ENCODE measurements at regions not wholly inside any gene's neighbourhood (a gene's known extent, or its start where the extent isn't known, plus 50 kb on each side); places are given as distances from the start of the nearest gene placed in this dataset.

DNA sequence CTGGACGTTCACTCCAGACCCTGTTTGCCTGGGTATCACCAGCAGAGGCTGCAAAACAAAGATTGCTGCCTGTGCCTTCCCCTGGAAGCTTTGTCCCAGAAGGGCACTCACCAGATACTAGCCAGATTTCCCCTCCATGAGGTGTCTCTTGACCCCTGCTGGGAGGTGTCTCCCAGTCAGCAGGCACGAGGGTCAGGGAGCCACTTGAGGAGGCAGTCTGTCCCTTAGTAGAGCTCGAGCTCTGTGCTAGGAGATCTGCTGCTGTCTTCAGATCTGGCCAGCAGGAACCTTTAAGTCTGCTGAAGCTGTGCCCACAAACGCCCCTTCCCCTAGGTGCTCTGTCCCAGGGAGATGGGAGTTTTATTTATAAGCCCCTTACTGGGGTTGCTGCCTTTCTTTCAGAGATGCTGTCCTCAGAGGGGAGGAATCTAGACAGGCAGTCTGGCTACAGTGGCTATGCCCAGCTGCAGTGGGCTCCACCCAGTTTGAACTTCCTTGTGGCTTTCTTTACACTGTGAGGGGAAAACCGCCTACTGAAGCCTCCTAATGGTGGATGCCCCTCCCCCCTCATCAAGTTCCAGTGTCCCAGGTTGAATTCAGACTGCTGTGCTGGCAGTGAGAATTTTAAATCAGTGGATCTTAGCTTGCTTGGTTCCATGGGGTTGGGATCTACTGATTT lies 253.9 kb downstream of the SPATA31D1 start:
- TF ChIP-seq, protein P1, sequence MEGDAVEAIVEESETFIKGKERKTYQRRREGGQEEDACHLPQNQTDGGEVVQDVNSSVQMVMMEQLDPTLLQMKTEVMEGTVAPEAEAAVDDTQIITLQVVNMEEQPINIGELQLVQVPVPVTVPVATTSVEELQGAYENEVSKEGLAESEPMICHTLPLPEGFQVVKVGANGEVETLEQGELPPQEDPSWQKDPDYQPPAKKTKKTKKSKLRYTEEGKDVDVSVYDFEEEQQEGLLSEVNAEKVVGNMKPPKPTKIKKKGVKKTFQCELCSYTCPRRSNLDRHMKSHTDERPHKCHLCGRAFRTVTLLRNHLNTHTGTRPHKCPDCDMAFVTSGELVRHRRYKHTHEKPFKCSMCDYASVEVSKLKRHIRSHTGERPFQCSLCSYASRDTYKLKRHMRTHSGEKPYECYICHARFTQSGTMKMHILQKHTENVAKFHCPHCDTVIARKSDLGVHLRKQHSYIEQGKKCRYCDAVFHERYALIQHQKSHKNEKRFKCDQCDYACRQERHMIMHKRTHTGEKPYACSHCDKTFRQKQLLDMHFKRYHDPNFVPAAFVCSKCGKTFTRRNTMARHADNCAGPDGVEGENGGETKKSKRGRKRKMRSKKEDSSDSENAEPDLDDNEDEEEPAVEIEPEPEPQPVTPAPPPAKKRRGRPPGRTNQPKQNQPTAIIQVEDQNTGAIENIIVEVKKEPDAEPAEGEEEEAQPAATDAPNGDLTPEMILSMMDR (IDR thresholded peaks at IDR 0.05), result no peak
- TF ChIP-seq CEBPB (IDR thresholded peaks at IDR 0.05), result no peak
- no peak for TF ChIP-seq POLR2A (IDR thresholded peaks at IDR 0.05; ENCODE audit: low read length)
- TF ChIP-seq JUN (IDR thresholded peaks at IDR 0.05), result no peak
- TF ChIP-seq KDM1A (IDR thresholded peaks at IDR 0.05; ENCODE audit: low read depth), result no peak
- TF ChIP-seq NR3C1 (IDR thresholded peaks at IDR 0.05), result no peak
- no peak for TF ChIP-seq MAFK (IDR thresholded peaks at IDR 0.05; ENCODE audit: partially characterized antibody)
- TF ChIP-seq HDAC2 (IDR thresholded peaks at IDR 0.05), result no peak
- no peak for TF ChIP-seq MYC (IDR thresholded peaks at IDR 0.05; ENCODE audit: borderline replicate concordance, low read length)

Measured in A549 (cell line).